ENCODE measurements at regions not wholly inside any gene's neighbourhood (a gene's known extent, or its start where the extent isn't known, plus 50 kb on each side); places are given as distances from the start of the nearest gene placed in this dataset.

DNA sequence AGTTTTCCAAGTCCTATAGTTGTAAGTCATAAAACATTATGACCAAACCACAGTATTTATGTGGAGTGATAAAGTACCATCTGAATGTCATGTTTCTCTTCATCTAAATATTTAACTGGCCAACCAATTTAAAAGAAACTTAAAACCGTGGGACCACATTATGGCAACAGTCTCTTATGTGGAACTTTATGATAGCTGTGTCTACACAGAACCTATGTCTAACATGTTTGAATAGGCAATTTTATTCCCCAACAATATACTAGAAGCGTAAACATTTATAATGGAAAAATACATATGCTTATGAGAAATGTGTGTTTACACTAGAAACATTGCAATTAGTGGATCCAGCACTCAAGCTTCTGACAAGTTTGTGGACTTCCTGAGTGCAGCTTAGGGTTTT, 680.7 kb downstream of the REEP3 start:
- TF ChIP-seq, protein P1, sequence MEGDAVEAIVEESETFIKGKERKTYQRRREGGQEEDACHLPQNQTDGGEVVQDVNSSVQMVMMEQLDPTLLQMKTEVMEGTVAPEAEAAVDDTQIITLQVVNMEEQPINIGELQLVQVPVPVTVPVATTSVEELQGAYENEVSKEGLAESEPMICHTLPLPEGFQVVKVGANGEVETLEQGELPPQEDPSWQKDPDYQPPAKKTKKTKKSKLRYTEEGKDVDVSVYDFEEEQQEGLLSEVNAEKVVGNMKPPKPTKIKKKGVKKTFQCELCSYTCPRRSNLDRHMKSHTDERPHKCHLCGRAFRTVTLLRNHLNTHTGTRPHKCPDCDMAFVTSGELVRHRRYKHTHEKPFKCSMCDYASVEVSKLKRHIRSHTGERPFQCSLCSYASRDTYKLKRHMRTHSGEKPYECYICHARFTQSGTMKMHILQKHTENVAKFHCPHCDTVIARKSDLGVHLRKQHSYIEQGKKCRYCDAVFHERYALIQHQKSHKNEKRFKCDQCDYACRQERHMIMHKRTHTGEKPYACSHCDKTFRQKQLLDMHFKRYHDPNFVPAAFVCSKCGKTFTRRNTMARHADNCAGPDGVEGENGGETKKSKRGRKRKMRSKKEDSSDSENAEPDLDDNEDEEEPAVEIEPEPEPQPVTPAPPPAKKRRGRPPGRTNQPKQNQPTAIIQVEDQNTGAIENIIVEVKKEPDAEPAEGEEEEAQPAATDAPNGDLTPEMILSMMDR (IDR thresholded peaks at IDR 0.05): no peak
- no peak for TF ChIP-seq POLR2A (IDR thresholded peaks at IDR 0.05)

Measured in body of pancreas (tissue), 4 donors.